ENCODE measurements at regions not wholly inside any gene's neighbourhood (a gene's known extent, or its start where the extent isn't known, plus 50 kb on each side); places are given as distances from the start of the nearest gene placed in this dataset.

- TF ChIP-seq CTCF (conservative IDR thresholded peaks at IDR 0.05 in 1 of 2, IDR thresholded peaks at IDR 0.05 in 1 of 2; ENCODE audit: low read depth in 1 of 2, low read length in 2 of 2) (no peak), EZH2 (IDR thresholded peaks at IDR 0.05; ENCODE audit: low read length, missing control alignments) (no peak)
- Histone ChIP-seq H3K9me3 (ENCODE audit: control insufficient read depth, insufficient read depth, low read depth, low read length) (no peaks in the 10 kb centered on the region), H3K79me2 (ENCODE audit: control insufficient read depth, insufficient read depth, low read length) (no peaks in the 10 kb centered on the region), H3K27me3 (ENCODE audit: control insufficient read depth, insufficient read depth, low read length) (no peaks in the 10 kb centered on the region), H3K4me1 (ENCODE audit: control insufficient read depth, extremely low read depth, insufficient read depth, low read length) (no peaks in the 10 kb centered on the region), H3K4me2 (ENCODE audit: extremely low read depth, insufficient read depth, low read length) (no peak overlapping the region), H3K4me3 (replicated peaks in 1 of 4; ENCODE audit: control extremely low read depth in 1 of 4, insufficient read depth in 1 of 4, low read depth in 3 of 4, low read length in 4 of 4) (no peak overlapping the region), H4K20me1 (ENCODE audit: control insufficient read depth, extremely low read depth, insufficient read depth, low read length) (no peaks in the 10 kb centered on the region), H3K9ac (ENCODE audit: insufficient read depth, low read length) (no peak overlapping the region), H2AFZ (ENCODE audit: low read length) (no peak overlapping the region), H3K27ac (ENCODE audit: insufficient read depth, low read length) (no peak overlapping the region), H3K36me3 (ENCODE audit: control insufficient read depth, insufficient read depth, low read length) (no peaks in the 10 kb centered on the region)
- no peak for DNase-seq (ENCODE audit: low read depth in 2 of 2)
Measured at GRCh38 chr16:73337373-73338296, 289.7 kb upstream of the ZFHX3 start.

- peak in 1 of 2 donors; percentile 38 for DNase-seq (ENCODE audit: low read depth in 2 of 2)
- no peak overlapping the region for H2AFZ ChIP-seq (ENCODE audit: low read length)
- no peaks in the 10 kb centered on the region for H3K79me2 ChIP-seq (ENCODE audit: control insufficient read depth, insufficient read depth, low read length)
- no peaks in the 10 kb centered on the region for H3K4me1 ChIP-seq (ENCODE audit: control insufficient read depth, extremely low read depth, insufficient read depth, low read length)
- no peaks in the 10 kb centered on the region for H3K9me3 ChIP-seq (ENCODE audit: control insufficient read depth, insufficient read depth, low read depth, low read length)
- H4K20me1 ChIP-seq (ENCODE audit: control insufficient read depth, extremely low read depth, insufficient read depth, low read length): no peaks in the 10 kb centered on the region
- no peak overlapping the region for H3K4me2 ChIP-seq (ENCODE audit: extremely low read depth, insufficient read depth, low read length)
- no peak for TF ChIP-seq EZH2 (IDR thresholded peaks at IDR 0.05; ENCODE audit: low read length, missing control alignments)
- H3K9ac ChIP-seq (ENCODE audit: insufficient read depth, low read length): no peak overlapping the region
- no peaks in the 10 kb centered on the region for H3K36me3 ChIP-seq (ENCODE audit: control insufficient read depth, insufficient read depth, low read length)
- H3K27me3 ChIP-seq (ENCODE audit: control insufficient read depth, insufficient read depth, low read length): no peaks in the 10 kb centered on the region
- H3K4me3 ChIP-seq (replicated peaks in 1 of 4; ENCODE audit: control extremely low read depth in 1 of 4, insufficient read depth in 1 of 4, low read depth in 3 of 4, low read length in 4 of 4): no peak overlapping the region
- H3K27ac ChIP-seq (ENCODE audit: insufficient read depth, low read length): no peak overlapping the region
Measured at GRCh38 chr16:73329358-73330286, 281.7 kb upstream of the ZFHX3 start.

DNA sequence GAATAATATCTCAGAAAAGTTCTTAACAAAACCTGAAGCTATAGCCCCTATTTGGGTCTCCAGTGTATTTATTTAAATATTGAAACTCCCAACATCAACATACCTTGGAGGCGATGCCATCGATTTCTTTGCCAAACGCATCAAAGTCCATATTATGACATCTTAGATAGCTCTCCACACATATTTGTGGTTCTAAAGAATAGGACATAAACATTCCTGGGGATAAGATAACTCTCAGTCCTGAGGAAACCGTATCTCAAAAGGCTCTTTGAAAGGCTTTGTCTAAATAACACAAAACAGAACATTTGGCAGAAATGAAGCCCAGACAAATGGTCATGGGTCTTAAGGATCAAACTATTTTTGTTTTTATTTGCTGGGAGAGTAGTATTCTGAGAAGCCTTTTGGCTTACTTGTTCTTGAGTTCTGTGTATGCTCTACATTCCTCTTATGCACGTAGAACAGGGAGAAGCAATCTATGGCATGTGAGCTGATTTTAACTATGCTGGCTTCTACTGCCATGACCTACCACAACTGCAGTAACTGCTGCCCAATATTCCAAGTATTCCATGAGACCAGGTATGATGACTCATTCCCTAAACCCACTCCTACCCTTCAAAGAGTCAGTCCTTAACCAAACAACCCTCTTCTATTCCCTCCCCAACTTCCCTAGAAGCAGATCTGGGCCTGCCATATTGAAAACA, 279.0 kb upstream of the ZFHX3 start:
- Histone ChIP-seq H3K27ac (ENCODE audit: insufficient read depth, low read length) (no peak overlapping the region), H3K4me1 (ENCODE audit: control insufficient read depth, extremely low read depth, insufficient read depth, low read length) (no peaks in the 10 kb centered on the region), H3K79me2 (ENCODE audit: control insufficient read depth, insufficient read depth, low read length) (no peaks in the 10 kb centered on the region), H4K20me1 (ENCODE audit: control insufficient read depth, extremely low read depth, insufficient read depth, low read length) (no peaks in the 10 kb centered on the region), H3K27me3 (ENCODE audit: control insufficient read depth, insufficient read depth, low read length) (no peaks in the 10 kb centered on the region), H3K4me3 (replicated peaks in 1 of 4; ENCODE audit: control extremely low read depth in 1 of 4, insufficient read depth in 1 of 4, low read depth in 3 of 4, low read length in 4 of 4) (no peak overlapping the region), H3K9ac (ENCODE audit: insufficient read depth, low read length) (no peak overlapping the region), H3K36me3 (ENCODE audit: control insufficient read depth, insufficient read depth, low read length) (no peaks in the 10 kb centered on the region), H3K4me2 (ENCODE audit: extremely low read depth, insufficient read depth, low read length) (no peak overlapping the region), H3K9me3 (ENCODE audit: control insufficient read depth, insufficient read depth, low read depth, low read length) (no peaks in the 10 kb centered on the region), H2AFZ (ENCODE audit: low read length) (no peak overlapping the region)
- DNase-seq (ENCODE audit: low read depth in 2 of 2): no peak
- TF ChIP-seq EZH2 (IDR thresholded peaks at IDR 0.05; ENCODE audit: low read length, missing control alignments): no peak
- no peak for TF ChIP-seq CTCF (conservative IDR thresholded peaks at IDR 0.05 in 1 of 2, IDR thresholded peaks at IDR 0.05 in 1 of 2; ENCODE audit: low read depth in 1 of 2, low read length in 2 of 2)

All from fibroblast of lung (primary cell).